ENCODE measurements at regions not wholly inside any gene's neighbourhood (a gene's known extent, or its start where the extent isn't known, plus 50 kb on each side); places are given as distances from the start of the nearest gene placed in this dataset.

DNA sequence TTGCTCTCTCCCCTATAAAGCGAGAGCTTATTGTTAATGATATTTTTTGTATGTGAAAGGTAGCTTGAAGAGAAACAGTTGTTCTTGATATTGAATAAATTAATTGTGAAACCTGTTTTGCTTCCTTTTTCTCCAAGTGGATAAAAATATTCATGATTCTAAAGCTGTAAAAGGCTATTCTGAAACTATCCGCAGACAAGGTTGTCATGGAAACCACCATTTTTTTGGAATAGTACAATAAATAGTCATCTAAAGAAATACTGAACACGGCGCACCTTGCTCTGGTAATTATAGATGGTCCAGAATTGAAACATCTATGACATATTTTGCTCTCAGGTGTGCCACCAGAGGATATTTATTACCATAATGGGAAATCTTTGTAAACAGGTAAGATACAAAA is 1103.0 kb upstream of the SLC39A10 start:
- TF ChIP-seq EP300 (IDR thresholded peaks at IDR 0.05; ENCODE audit: borderline replicate concordance) (no peak), CREB1 (IDR thresholded peaks at IDR 0.05; ENCODE audit: low read depth) (no peak), TAF1 (IDR thresholded peaks at IDR 0.05; ENCODE audit: low read depth) (no peak), FOXM1 (IDR thresholded peaks at IDR 0.05; ENCODE audit: borderline replicate concordance, low read depth) (no peak)
- TF ChIP-seq, protein P1, sequence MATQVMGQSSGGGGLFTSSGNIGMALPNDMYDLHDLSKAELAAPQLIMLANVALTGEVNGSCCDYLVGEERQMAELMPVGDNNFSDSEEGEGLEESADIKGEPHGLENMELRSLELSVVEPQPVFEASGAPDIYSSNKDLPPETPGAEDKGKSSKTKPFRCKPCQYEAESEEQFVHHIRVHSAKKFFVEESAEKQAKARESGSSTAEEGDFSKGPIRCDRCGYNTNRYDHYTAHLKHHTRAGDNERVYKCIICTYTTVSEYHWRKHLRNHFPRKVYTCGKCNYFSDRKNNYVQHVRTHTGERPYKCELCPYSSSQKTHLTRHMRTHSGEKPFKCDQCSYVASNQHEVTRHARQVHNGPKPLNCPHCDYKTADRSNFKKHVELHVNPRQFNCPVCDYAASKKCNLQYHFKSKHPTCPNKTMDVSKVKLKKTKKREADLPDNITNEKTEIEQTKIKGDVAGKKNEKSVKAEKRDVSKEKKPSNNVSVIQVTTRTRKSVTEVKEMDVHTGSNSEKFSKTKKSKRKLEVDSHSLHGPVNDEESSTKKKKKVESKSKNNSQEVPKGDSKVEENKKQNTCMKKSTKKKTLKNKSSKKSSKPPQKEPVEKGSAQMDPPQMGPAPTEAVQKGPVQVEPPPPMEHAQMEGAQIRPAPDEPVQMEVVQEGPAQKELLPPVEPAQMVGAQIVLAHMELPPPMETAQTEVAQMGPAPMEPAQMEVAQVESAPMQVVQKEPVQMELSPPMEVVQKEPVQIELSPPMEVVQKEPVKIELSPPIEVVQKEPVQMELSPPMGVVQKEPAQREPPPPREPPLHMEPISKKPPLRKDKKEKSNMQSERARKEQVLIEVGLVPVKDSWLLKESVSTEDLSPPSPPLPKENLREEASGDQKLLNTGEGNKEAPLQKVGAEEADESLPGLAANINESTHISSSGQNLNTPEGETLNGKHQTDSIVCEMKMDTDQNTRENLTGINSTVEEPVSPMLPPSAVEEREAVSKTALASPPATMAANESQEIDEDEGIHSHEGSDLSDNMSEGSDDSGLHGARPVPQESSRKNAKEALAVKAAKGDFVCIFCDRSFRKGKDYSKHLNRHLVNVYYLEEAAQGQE (IDR thresholded peaks at IDR 0.05; ENCODE audit: low read depth), result no peak
- TF ChIP-seq, protein P2, sequence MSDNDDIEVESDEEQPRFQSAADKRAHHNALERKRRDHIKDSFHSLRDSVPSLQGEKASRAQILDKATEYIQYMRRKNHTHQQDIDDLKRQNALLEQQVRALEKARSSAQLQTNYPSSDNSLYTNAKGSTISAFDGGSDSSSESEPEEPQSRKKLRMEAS (IDR thresholded peaks at IDR 0.05), result no peak
